Neural cell (in vitro differentiated cells): ENCODE measurements at regions not wholly inside any gene's neighbourhood (a gene's known extent, or its start where the extent isn't known, plus 50 kb on each side); places are given as distances from the start of the nearest gene placed in this dataset.
"Not testable (repeated sequence)": the region's sequence is repeated elsewhere in the genome, so short reads cannot be mapped to it uniquely, and the experiment has no call there.

Experiments used
- EP300 ChIP-seq: fragments of 450-650 bp; conservative IDR thresholded peaks from 2 replicates; pipeline ENCODE4 v1.6.1; 2014; ENCODE audit warnings: antibody characterized with exemption, mild to moderate bottlenecking, moderate library complexity; ENCODE audit not compliant: poor library complexity, severe bottlenecking
- EZH2 ChIP-seq: fragments of 200-600, 300-800 bp; shearing (Covaris generic), sonication (generic); IDR thresholded peaks from 2 replicates; pipeline ENCODE4 v1.6.1; 2014; ENCODE audit warnings: antibody characterized with exemption, low read length, borderline replicate concordance, mild to moderate bottlenecking; ENCODE audit not compliant: insufficient read depth, poor library complexity, severe bottlenecking

DNA sequence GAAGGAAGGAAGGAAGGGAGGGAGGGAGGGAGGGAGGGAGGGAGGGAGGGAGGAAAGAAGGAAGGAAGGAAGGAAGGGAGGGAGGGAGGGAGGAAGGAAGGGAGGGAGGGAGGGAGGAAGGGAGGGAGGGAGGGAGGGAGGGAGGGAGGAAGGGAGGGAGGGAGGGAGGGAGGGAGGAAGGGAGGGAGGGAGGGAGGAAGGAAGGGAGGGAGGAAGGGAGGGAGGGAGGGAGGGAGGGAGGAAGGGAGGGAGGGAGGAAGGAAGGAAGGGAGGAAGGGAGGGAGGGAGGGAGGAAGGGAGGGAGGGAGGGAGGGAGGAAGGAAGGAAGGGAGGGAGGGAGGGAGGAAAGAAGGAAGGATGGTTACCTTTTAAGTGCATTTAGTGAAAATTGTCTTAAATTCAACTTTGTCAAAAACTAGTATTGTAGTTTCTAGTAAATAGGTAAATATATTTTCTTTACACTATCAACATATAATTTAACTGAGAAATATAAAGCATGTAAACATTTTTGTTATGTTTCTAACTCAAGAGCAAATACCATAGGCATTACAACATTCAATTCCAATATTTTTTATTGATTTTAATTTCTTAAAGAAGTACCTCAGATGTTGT is 776.4 kb upstream of the ADGRL3 start:
- TF ChIP-seq EZH2, EP300: not testable (repeated sequence)
